GM12878 (cell line): ENCODE measurements at regions not wholly inside any gene's neighbourhood (a gene's known extent, or its start where the extent isn't known, plus 50 kb on each side); places are given as distances from the start of the nearest gene placed in this dataset.

ENCODE experiments used
- ATAC-seq: fragments of 200-7000 bp; cut with Tn5 transposase; 3 replicates; pipeline ENCODE4 v1.9.1; 2020; ENCODE audit warnings: mild to moderate bottlenecking, moderate library complexity
- BruUV-seq: library from RNA; stranded (reverse); fragments of 400-500 nt; replicated peaks from 2 replicates; lab custom pipeline; 2021; lab: Mats Ljungman, UMichigan
- CTCF ChIA-PET: fragments of 300-600 bp; sonication (Branson Sonifier 250); formaldehyde crosslinking; extraction: SDS; loops from one replicate; lab custom pipeline; 2021; ENCODE audit warnings: inconsistent platforms; lab: Yijun Ruan, JAX
- POLR2A ChIA-PET: fragments of 350-600 bp; formaldehyde crosslinking; extraction: SDS; loops from one replicate; lab custom pipeline; 2021; ENCODE audit warnings: inconsistent platforms; lab: Charles Lee
- RAD21 ChIA-PET: fragments of 300-600 bp; sonication (Branson Sonifier 250); formaldehyde crosslinking; loops from one replicate; lab custom pipeline; 2023; ENCODE audit warnings: antibody characterized with exemption; ENCODE audit not compliant: unreplicated experiment; lab: Charles Lee
- SMC1A ChIA-PET: fragments of 300-600 bp; sonication (Branson Sonifier 250); formaldehyde crosslinking; loops from one replicate; lab custom pipeline; 2023; ENCODE audit not compliant: unreplicated experiment, uncharacterized antibody; lab: Charles Lee
- DNase-seq: peaks from one replicate; pipeline ENCODE4 v3.0.0-alpha.2; 2011; ENCODE audit warnings: low read depth, low spot score
- FAIRE-seq: peaks from 3 replicates; lab custom pipeline; 2011; peaks lifted over from hg19 to GRCh38; lab: Jason Lieb, UNC
- H2AFZ ChIP-seq: 2 replicates; pipeline ENCODE4 v1.6.0; 2011; ENCODE audit warnings: low read depth, low read length, control low read depth; ENCODE audit not compliant: control insufficient read depth
- H3K27ac ChIP-seq: 2 replicates; pipeline ENCODE4 v1.5.1; 2011; ENCODE audit warnings: control low read depth; ENCODE audit not compliant: control insufficient read depth, insufficient read depth
- H3K27me3 ChIP-seq, 2 experiments: replicated peaks in 1 of 2; 2 replicates each; pipeline versions ENCODE4 v1.6.0 to v1.6.1; 2011; ENCODE audit warnings: low read length in 1 of 2; ENCODE audit not compliant: control insufficient read depth in 2 of 2, insufficient read depth in 2 of 2
- H3K36me3 ChIP-seq, 2 experiments: 2 replicates each; pipeline ENCODE4 v1.5.1; 2011; ENCODE audit warnings: low read length in 1 of 2; ENCODE audit not compliant: control insufficient read depth in 2 of 2, insufficient read depth in 2 of 2
- H3K4me1 ChIP-seq: 2 replicates; pipeline ENCODE4 v1.6.1; 2011; ENCODE audit warnings: mild to moderate bottlenecking, low read length, moderate library complexity, mixed read lengths; ENCODE audit not compliant: control insufficient read depth, insufficient read depth
- H3K4me2 ChIP-seq: 2 replicates; pipeline ENCODE4 v1.6.0; 2011; ENCODE audit warnings: control low read depth; ENCODE audit not compliant: control insufficient read depth, insufficient read depth
- H3K4me3 ChIP-seq: fragments of 200-600 bp; sonication (generic); 2 replicates; pipeline ENCODE4 v1.5.1; 2016
- H3K79me2 ChIP-seq: 2 replicates; pipeline ENCODE4 v1.6.0; 2011; ENCODE audit warnings: low read length; ENCODE audit not compliant: control insufficient read depth, insufficient read depth
- H3K9ac ChIP-seq: 2 replicates; pipeline ENCODE4 v1.8.0; 2011; ENCODE audit warnings: low read length, control low read depth, mixed read lengths; ENCODE audit not compliant: control insufficient read depth, insufficient read depth
- H3K9me3 ChIP-seq: replicated peaks from 3 replicates; pipeline ENCODE4 v1.5.1; 2011; ENCODE audit warnings: mild to moderate bottlenecking, low read length; ENCODE audit not compliant: control insufficient read depth, insufficient read depth
- H4K20me1 ChIP-seq: 2 replicates; pipeline ENCODE4 v1.6.0; 2011; ENCODE audit not compliant: control insufficient read depth, insufficient read depth
- BRCA1 ChIP-seq: IDR thresholded peaks from 2 replicates; pipeline ENCODE4 v1.6.1; 2011; ENCODE audit warnings: low read depth, low read length, improper control_type of control experiment
- LARP7 ChIP-seq: fragments of 450-650 bp; IDR thresholded peaks from 2 replicates; pipeline ENCODE4 v1.6.1; 2017; ENCODE audit warnings: mild to moderate bottlenecking
- MTA3 ChIP-seq: IDR thresholded peaks from 2 replicates; pipeline ENCODE4 v1.6.1; 2012; ENCODE audit warnings: low read length, inconsistent platforms, borderline replicate concordance
- NFYA ChIP-seq: IDR thresholded peaks from 2 replicates; pipeline ENCODE4 v1.6.1; 2011; ENCODE audit warnings: low read depth, mild to moderate bottlenecking, low read length, improper control_type of control experiment, borderline replicate concordance
- RFX5 ChIP-seq: IDR thresholded peaks from 2 replicates; pipeline ENCODE4 v1.6.1; 2011; ENCODE audit warnings: low read depth, low read length, improper control_type of control experiment
- SMAD5 ChIP-seq: IDR thresholded peaks from 2 replicates; pipeline ENCODE4 v1.6.1; 2016; ENCODE audit warnings: antibody characterized with exemption, low read depth
- SMC3 ChIP-seq: IDR thresholded peaks from 2 replicates; pipeline ENCODE4 v1.6.1; 2011; ENCODE audit warnings: low read length, improper control_type of control experiment, borderline replicate concordance
- SPI1 ChIP-seq: IDR thresholded peaks from 2 replicates; pipeline ENCODE4 v1.6.1; 2011; ENCODE audit warnings: low read depth, mild to moderate bottlenecking, low read length, moderate library complexity, borderline replicate concordance; ENCODE audit not compliant: insufficient read depth
- ZNF622 ChIP-seq: fragments of 450-650 bp; IDR thresholded peaks from 2 replicates; pipeline ENCODE4 v1.6.1; 2017; ENCODE audit warnings: mild to moderate bottlenecking, inconsistent platforms
- WGBS: methylation state at CpG from one replicate; pipeline ENCODE4 v1.1.6; 2016; ENCODE audit warnings: low lambda C conversion rate; ENCODE audit not compliant: insufficient replicate concordance, insufficient coverage; ENCODE audit errors: missing lambda C conversion rate; 5-methylcytosine and 5-hydroxymethylcytosine counted together
- in situ Hi-C: fragments of 300-500 bp; cut with MboI; formaldehyde crosslinking; loops from 9 replicates; pipeline ENCODE4 v1.14.3; 2018; ENCODE audit warnings: mixed read lengths
- intact Hi-C: fragments of 100-400 bp; cut with micrococcal nuclease; formaldehyde crosslinking; loops from one replicate; pipeline ENCODE4 v1.14.2; 2022; ENCODE audit not compliant: unreplicated experiment
- TF ChIP-seq, protein P1 (sequence below): fragments of 450-650 bp; IDR thresholded peaks from 2 replicates; pipeline ENCODE4 v1.6.1; 2017; ENCODE audit warnings: antibody characterized with exemption, mild to moderate bottlenecking, moderate library complexity
- TF ChIP-seq, protein P2 (sequence below): fragments of 450-650 bp; formaldehyde crosslinking; IDR thresholded peaks from 2 replicates; pipeline ENCODE4 v1.4.0; 2020; ENCODE audit warnings: mild to moderate bottlenecking, moderate library complexity
- TF ChIP-seq, protein P3 (sequence below): IDR thresholded peaks from 2 replicates; pipeline ENCODE4 v1.6.1; 2012; ENCODE audit warnings: low read depth, low read length, improper control_type of control experiment

DNA sequence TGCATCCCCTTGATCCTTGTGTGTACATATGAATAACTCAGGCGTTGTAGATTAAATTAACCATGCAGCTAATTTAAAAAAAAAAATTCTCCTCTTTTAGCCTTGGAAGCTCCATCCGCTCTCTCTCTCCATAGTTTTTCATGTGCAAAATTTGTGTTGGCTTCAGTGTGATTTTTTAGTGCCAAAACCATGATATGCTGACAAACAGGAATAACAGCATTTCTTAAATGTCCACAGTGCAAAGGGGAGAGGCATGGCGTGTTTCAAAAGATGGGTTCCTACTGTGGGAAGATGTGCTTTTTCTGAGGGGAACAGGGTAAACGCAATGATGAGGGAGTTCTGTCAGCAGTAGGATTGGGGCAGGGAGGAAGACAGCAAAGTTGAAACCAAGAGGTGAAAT is 247.0 kb downstream of the ICOS start:
- H4K20me1 ChIP-seq: no peaks in the 10 kb centered on the region
- RAD21 ChIA-PET: no interaction called here
- intact Hi-C loops: no loop called here
- H3K9ac ChIP-seq: no peak overlapping the region
- H2AFZ ChIP-seq: no peak overlapping the region
- BruUV-seq: no TSS peak
- no peak overlapping the region for H3K27ac ChIP-seq
- no peak for DNase-seq
- SMC1A ChIA-PET: no interaction called here
- H3K4me2 ChIP-seq: no peak overlapping the region
- POLR2A ChIA-PET: no interaction called here
- ATAC-seq: no peak
- WGBS: 13% methylated on average over 4 of the region's 4 CpGs
- no peaks in the 10 kb centered on the region for H3K36me3 ChIP-seq
- FAIRE-seq: no peak
- in situ Hi-C loops: no loop called here
- H3K79me2 ChIP-seq: no peaks in the 10 kb centered on the region
- CTCF ChIA-PET: no interaction called here
- no peaks in the 10 kb centered on the region for H3K9me3 ChIP-seq
- H3K4me3 ChIP-seq: no peak overlapping the region
- H3K27me3 ChIP-seq: 0 out of 4 replicates have a peak, but pooled peaks cover 0 to 2% of the 10 kb centered on the region in 2 experiments
- TF ChIP-seq, protein P1, sequence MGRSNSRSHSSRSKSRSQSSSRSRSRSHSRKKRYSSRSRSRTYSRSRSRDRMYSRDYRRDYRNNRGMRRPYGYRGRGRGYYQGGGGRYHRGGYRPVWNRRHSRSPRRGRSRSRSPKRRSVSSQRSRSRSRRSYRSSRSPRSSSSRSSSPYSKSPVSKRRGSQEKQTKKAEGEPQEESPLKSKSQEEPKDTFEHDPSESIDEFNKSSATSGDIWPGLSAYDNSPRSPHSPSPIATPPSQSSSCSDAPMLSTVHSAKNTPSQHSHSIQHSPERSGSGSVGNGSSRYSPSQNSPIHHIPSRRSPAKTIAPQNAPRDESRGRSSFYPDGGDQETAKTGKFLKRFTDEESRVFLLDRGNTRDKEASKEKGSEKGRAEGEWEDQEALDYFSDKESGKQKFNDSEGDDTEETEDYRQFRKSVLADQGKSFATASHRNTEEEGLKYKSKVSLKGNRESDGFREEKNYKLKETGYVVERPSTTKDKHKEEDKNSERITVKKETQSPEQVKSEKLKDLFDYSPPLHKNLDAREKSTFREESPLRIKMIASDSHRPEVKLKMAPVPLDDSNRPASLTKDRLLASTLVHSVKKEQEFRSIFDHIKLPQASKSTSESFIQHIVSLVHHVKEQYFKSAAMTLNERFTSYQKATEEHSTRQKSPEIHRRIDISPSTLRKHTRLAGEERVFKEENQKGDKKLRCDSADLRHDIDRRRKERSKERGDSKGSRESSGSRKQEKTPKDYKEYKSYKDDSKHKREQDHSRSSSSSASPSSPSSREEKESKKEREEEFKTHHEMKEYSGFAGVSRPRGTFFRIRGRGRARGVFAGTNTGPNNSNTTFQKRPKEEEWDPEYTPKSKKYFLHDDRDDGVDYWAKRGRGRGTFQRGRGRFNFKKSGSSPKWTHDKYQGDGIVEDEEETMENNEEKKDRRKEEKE: no peak
- TF ChIP-seq LARP7 (no peak), NFYA (no peak), ZNF622 (no peak), SMC3 (no peak), MTA3 (no peak), BRCA1 (no peak), SPI1 (no peak), RFX5 (no peak), SMAD5 (no peak)
- TF ChIP-seq, protein P2, sequence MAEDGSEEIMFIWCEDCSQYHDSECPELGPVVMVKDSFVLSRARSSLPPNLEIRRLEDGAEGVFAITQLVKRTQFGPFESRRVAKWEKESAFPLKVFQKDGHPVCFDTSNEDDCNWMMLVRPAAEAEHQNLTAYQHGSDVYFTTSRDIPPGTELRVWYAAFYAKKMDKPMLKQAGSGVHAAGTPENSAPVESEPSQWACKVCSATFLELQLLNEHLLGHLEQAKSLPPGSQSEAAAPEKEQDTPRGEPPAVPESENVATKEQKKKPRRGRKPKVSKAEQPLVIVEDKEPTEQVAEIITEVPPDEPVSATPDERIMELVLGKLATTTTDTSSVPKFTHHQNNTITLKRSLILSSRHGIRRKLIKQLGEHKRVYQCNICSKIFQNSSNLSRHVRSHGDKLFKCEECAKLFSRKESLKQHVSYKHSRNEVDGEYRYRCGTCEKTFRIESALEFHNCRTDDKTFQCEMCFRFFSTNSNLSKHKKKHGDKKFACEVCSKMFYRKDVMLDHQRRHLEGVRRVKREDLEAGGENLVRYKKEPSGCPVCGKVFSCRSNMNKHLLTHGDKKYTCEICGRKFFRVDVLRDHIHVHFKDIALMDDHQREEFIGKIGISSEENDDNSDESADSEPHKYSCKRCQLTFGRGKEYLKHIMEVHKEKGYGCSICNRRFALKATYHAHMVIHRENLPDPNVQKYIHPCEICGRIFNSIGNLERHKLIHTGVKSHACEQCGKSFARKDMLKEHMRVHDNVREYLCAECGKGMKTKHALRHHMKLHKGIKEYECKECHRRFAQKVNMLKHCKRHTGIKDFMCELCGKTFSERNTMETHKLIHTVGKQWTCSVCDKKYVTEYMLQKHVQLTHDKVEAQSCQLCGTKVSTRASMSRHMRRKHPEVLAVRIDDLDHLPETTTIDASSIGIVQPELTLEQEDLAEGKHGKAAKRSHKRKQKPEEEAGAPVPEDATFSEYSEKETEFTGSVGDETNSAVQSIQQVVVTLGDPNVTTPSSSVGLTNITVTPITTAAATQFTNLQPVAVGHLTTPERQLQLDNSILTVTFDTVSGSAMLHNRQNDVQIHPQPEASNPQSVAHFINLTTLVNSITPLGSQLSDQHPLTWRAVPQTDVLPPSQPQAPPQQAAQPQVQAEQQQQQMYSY (CRISPR knock-in tag): no peak
- TF ChIP-seq, protein P3, sequence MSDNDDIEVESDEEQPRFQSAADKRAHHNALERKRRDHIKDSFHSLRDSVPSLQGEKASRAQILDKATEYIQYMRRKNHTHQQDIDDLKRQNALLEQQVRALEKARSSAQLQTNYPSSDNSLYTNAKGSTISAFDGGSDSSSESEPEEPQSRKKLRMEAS: no peak
- no peaks in the 10 kb centered on the region for H3K4me1 ChIP-seq
